Spleen (tissue), 7 donors: ENCODE measurements at regions not wholly inside any gene's neighbourhood (a gene's known extent, or its start where the extent isn't known, plus 50 kb on each side); places are given as distances from the start of the nearest gene placed in this dataset.

ENCODE experiments used
- CTCF ChIP-seq, 11 experiments: fragments of 200-600 bp in 7 of 11; fragments of 450-650 bp in 4 of 11; sonication (generic) in 4 of 11; IDR thresholded peaks in 8 of 11; conservative IDR thresholded peaks in 3 of 11; 1 replicate in 7 of 11; 2 replicates in 4 of 11; pipeline versions ENCODE4 v1.4.0 to v1.8.0; 2016 to 2021; ENCODE audit warnings: antibody characterized with exemption in 11 of 11, inconsistent platforms in 4 of 11, mild to moderate bottlenecking in 1 of 11
- POLR2AphosphoS5 ChIP-seq, 3 donors: sonication (generic); formaldehyde crosslinking; IDR thresholded peaks; one replicate each; pipeline ENCODE4 v1.5.1; 2017; ENCODE audit warnings: antibody characterized with exemption in 3 of 3
- donor health status: DM: no; HTN: no; CAD: no; lungs with moderate emphysema.
- donor health status: DM: no; HTN: no; CAD: no.
- donor health status: DM: no; HTN: no; CAD: no.

DNA sequence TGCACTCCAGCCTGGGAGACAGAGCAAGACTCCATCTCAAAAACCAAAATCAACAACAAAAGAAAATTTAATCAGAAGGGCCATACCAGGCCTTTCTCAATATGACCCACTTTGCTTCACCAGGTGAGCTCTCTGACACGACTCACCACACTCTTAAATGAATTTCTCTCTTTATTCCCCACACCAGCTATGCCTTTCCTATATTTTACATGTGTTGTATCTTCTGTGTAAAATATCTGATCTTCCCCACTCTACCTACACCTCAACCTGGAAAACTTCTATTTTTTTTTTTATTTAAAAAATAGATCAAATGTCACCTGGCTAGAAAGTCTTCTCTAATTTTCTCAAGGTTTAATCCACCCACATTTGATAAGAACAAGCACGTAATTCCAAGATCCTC, 77.6 kb upstream of the SLC39A8 start:
- TF ChIP-seq CTCF (IDR thresholded peaks at IDR 0.05 in 8 of 11, conservative IDR thresholded peaks at IDR 0.05 in 3 of 11) = no peak
- no peak for TF ChIP-seq POLR2AphosphoS5 (IDR thresholded peaks at IDR 0.05)
